HG03135 (cell line): ENCODE measurements at regions not wholly inside any gene's neighbourhood (a gene's known extent, or its start where the extent isn't known, plus 50 kb on each side); places are given as distances from the start of the nearest gene placed in this dataset.
"Not testable (repeated sequence)": the region's sequence is repeated elsewhere in the genome, so short reads cannot be mapped to it uniquely, and the experiment has no call there.

Source experiments
- ATAC-seq: cut with Tn5 transposase; IDR thresholded peaks from one replicate; pipeline ENCODE4 v1.9.1; 2021; ENCODE audit warnings: mild to moderate bottlenecking, moderate library complexity; ENCODE audit not compliant: unreplicated experiment

DNA sequence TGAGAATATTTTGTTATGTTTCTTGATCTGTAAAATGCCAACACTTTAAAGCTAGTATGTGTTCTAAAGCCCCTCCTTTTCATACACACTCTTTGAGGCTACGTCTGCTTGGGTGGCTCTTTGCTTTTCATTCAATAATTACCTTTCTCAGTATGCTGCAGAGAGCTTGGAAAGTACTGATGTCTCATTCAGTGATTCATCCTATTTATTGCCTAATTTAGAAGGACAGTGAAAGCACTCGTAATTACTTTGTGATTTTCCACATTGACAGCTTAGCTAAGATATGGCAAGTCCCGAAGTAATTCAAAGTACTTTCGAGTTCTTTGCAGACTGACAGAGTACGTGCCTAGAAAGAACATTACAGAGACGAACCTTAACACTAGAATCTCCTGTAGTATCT lies 57.2 kb downstream of the BMP15 start:
- no peak for ATAC-seq

DNA sequence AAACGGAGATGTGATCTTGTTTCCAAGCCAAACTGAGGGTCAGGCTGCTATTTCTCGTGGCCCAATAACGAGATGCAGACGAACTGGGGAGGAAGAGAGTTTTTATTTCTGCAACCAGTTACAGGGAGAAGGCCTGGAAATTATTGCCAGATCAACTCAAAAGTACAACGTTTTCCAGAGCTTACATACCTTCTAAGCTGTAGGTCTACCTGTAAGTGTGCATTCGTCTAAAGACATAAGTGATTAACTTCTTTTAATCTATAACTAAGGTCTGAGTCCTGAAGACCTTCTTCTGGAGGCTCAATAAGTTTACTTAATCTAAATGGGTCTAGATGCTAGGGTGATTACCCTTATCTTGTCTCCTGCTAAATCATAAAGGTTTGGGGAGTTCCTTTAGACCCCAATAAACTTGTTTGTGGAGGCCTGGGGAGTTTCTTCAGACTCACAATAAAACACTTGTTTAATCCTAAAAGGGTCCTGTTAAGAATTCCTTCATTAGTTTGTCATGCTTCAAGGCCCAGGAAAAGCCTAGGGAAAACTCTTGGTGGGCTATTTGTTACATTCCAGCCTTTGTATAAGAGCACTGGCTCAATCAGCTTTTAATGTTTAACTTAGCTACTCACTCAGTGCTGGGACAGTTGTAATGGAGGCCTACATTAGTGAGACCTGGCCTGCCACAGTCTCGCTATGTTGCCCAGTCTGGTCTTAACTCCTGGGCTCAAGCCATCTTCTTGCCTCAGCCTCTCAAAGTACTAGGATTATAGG lies 58.5 kb downstream of the BMP15 start:
- not testable (repeated sequence) for ATAC-seq

DNA sequence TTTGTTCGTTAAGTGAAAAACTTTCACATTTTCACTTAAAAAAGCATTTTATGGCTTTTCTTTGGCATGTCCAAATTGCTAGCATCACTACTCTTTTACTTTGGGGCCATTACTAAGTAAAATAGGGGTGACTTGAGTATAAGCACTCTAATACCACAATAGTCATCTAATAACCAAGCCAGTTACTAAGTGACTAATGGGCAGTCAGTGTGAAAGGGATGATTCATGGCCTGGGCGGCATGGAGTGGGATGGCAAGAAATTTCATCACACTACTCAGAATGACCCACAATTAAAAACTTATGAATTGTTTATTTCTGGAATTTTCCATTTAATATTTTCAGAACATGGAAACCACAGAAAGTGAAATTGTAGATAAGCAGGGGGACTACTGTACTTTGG lies 60.9 kb downstream of the BMP15 start:
- ATAC-seq: no peak

DNA sequence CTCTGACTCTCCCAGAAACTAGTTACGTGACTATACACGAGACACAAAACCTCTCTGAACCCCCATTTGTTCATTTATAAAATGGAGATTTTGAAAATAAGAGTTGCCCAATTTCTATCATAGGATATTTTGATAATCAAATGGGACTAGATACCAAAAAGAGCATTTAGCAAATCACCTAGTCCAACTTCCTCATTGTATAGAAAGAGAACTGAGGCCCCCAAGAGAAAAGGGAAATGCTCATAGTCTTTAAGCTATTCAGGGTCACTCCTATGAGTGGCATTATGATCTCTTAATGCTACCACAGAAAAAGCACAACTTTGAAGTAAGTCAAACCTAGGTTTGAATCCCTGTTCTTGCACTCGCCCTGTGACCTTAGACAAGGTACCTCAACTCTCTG lies 62.7 kb downstream of the BMP15 start:
- no peak for ATAC-seq

DNA sequence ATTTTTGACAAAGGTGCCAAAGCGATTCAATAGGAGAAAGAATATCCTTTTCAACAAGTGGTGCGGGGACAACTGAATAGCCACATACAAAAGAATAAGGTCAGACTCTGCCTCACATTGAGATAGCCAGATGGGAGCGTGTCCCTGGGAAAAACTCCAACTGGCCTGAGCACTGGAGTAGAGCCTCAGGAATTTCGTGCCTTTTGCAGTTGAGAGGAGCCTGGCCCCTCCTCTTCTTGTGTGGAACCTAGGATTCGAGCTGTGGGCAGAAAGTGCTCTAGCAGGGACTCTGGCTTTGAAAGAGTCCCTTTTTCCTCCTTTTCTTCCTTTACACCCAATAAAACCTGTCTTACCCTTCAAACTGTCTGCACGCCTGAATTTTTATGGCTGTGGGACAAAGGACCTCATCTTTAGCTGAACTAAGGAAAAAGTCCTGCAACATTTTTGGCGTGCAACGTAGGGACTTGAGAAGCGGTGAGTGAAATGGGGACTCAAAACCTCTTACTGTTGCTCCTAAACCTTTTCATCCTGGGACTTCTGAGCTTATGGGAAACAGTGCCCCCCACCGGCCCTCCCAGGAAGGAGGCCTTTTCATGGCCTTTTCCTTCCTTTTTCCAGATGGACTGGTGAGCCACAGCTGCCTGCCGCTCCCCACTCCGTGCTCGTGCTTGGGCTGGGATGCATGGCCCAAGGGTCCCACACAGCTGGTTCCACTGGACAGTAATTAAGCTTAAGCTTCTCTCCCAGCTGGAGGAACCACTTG lies 68.6 kb downstream of the BMP15 start:
- ATAC-seq: no peak

DNA sequence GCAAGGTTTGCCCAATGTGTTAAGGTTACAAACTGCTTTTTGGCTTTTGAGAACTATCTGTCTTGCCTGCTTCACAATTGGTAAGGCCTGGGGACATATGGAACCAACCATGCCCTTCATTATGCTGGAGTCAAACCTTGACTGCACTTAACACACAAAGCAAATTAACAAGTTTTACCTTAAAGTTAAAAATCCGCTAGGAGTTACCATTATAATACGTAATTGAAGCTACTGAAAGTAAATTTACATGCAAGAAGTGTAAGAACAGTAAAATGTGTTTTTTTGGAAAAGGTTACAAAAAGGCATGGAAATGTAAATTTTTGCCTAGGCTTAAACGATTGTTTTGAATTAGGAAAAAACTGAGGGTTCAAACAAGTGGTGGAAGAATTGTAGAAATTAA lies 69.7 kb downstream of the BMP15 start:
- ATAC-seq: no peak

DNA sequence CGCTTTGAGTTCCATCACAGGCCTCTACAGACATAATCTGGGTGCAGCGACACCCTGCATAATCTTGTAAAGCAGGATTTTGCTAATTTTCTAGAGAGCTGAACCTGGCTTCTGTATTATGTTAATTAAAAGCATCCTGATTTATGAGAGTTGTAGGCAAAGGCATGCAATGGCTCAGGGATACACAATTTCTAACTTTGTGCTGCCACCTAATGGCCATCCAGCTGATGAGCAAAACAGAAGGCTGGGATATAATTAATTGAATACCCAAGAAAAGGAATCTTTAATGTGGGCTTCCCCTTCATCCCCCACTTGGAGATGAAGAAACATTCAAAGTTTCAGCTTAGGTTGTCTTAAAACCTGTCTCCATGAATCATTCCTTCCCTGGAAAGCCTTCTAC lies 78.1 kb downstream of the BMP15 start:
- ATAC-seq: no peak

DNA sequence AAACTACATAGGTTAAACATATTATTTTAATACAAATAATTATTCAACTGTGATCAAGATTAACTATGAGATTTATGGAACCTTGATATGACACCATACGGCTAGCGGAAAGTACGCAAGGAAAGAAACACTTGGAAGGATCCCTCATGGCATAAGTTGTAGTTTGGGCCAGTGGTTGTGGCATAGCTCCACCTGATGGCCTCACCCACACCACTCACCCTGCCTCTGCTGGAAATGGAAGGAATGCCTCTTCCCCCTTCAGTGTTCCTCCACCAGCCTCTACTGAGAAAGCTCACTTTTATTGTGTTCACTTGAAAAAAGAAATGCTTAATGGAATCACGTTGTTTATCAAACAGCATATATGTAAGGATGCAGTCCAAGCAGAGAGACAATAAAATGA lies 86.4 kb downstream of the BMP15 start:
- ATAC-seq: no peak

DNA sequence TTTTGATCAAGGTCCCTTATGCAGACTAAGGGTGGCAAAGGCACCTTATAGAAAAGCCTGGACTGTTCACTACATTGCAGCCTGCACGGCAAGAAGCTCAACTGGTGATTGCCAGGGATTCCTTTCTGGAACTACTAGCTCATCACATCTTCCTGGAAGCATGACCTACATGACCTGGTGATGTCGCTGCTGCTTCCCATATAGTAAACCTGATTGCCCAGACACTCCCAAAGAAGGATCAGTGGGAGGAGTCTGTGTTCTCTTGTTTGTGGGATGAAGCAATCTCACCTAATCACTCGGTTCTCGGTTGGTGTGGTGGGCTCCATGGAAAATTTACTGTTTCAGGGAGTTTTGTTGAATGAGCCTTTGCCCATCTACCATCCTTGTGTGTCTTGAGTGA lies 89.8 kb downstream of the BMP15 start:
- not testable (repeated sequence) for ATAC-seq

DNA sequence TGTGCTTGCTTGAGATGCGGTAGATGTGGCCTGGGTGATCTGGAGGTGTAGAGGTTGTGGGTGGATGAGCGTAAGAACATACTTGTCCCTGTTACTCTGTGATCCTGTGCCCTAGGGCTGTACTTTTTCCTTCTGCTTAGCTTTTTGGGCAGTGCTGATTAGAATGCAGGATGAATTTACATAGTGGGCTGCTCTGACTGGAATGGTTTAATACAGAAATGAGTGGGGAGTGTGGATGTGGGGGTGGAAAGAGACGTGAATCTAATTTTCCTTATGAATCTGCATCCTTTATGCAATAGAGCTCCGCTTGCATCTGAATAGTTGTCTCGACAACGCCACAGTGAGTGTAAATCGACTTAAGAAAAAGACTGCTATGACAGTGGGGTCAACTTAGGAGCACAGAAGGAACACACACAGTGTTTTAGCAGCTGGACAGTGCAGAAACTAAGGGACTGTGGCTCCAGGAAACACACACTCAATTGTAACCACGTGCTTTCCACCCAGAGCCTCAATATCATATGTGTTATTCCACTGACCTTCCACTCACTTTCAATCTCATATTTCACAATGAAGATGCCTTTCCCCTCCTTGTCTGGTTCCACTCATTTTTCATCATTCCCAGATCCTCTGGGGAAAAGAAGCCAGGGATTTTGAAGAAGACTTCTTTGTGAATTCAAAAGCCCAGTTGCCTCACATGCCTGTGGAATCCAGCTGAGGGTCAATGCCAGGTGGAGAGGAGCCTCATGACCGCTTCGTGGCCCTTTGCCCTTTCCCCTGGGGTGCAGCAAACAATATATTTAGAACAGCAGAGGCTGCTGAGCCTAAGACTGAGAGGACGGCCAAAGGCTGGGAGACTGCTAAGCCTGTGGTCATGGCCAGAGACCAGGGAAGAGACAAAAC lies 91.4 kb downstream of the BMP15 start:
- not testable (repeated sequence) for ATAC-seq

DNA sequence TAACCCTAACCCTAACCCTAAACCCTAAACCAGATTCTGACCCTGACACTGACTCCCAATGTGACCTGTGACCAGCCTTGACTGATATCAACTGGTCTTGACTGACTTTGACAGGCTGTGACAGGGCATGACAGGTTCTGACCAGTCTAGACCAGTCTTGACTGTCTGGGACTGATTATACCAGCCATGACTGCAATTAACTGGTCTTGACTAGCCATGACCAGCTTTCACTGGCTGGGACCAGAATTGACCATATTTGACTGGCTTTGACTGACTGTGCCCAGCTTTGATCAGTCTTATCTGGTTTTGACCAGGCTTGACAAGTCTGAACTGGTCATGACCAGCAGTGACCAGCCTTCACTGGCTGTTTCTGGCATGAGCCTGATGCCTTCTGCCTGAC lies 95.5 kb downstream of the BMP15 start:
- no peak for ATAC-seq

DNA sequence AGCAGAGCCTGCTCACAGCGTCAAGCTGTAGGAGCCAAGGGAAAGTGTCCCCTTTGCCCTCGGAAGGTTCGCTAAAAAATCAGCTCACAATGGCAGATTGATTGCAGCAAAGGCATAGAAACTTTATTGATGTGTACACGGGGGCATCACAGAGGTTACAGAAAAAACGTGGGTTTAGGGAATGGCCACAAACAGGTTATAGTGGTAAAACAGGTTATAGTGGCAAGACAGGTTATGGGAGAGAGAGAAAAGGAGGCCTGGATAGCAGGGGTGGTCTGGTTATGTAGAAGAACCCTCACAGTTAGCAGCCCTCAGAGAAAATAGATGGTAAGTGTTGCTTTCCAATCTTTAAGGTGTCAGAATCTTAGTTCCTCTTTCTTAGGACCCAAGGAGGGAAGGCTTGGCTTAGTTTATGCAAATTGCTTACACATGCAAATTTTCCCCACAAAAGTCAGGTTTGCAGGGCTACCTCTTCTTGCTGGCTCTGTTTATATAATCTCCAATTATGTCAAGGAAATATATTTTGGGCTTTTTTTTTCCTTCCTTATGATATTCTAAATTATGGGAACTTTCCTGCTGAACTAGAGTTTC lies 113.7 kb downstream of the BMP15 start:
- ATAC-seq: peak; percentile 79

DNA sequence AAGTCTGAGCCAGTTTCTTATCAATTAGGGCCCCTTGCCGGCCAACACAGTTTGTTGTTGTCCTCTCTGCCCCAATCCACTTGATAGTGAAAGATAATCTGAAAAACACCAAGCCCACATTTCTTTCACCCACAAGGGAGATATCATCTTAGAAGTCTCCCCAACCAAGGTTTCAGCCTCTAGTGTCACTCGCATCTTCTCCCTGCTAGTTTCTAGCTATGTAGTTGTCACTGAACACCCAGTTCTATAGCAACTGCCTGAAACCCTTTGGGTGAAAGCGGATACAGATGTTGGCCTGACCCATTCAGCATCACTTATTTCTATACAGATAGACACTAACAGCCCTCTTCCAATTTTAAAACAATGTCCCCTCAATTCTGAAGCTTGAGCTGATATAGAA lies 116.3 kb downstream of the BMP15 start:
- no peak for ATAC-seq

DNA sequence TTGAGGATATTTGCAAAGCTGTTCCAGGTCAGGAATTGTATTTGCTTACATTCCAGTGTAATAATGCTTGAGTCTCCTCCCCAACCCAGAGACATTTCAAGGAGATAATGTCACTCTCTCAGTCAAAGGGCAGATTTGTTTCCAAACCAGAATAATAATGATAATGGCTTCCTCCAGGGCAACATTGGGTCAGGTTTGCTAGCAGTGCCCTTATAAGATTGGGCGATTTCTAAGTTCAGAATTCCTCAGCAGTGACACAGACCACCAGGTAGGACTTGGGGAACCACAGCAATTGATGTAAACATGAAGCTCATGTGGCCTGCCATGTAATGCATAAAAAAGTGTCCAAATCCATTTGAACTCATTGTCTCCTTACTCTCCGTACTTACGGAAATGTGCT lies 125.2 kb downstream of the BMP15 start:
- no peak for ATAC-seq

DNA sequence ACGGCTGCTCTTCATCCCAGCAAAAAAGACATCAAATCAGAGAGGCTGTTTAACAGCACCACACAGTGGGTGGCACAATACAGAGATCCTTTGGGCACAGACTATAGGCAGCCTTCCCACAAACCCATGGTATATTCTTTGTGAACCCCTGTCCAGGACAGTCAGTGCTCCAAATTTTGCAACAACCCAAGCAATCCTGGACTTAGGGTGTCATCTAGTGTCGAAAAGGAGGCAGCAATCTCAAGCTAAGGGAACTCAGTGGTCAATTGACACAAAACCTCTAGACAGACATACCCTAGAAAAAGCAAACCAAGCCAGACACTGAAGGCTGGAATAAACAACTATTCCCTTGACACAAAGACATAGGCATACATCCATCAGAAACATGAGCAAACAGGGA lies 137.4 kb downstream of the BMP15 start:
- ATAC-seq: no peak

DNA sequence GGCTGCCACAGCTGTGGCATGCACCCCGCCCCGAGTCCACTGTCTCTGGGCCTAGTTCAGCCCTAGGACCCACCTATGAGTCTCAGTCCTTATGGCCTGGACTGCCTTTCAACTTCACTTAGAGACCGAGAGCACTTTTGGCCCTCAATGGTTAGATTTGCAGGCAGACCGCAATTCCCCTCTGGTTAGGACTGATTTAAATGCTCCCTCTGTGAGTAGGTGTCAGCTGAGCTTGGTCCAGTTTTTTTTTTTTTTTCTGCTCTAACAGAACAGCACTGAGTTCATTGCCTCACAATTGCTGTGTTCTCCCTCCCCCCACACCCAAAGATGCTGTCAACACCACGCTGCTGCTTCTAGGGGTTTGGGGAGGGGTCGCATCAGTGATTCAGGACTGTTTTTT lies 143.2 kb downstream of the BMP15 start:
- no peak for ATAC-seq

DNA sequence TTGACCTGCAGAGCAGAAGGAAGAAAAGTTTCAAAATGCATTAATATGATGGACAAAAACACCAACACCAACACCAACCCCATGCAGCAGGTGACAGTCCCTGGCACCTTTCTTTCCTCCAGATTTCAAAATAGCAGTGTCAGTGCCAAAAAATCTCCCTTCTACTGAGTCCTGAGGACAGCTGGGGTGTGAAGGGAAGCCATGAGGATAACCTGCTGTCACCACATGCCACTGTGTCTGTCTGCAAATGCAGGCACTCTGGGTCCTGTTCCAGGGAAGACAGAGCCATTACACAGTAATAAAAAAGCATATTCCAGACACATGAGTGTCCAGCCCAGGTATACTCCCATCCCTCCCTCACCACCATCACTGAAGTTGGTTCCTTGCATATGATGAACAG lies 187.5 kb downstream of the BMP15 start:
- no peak for ATAC-seq

DNA sequence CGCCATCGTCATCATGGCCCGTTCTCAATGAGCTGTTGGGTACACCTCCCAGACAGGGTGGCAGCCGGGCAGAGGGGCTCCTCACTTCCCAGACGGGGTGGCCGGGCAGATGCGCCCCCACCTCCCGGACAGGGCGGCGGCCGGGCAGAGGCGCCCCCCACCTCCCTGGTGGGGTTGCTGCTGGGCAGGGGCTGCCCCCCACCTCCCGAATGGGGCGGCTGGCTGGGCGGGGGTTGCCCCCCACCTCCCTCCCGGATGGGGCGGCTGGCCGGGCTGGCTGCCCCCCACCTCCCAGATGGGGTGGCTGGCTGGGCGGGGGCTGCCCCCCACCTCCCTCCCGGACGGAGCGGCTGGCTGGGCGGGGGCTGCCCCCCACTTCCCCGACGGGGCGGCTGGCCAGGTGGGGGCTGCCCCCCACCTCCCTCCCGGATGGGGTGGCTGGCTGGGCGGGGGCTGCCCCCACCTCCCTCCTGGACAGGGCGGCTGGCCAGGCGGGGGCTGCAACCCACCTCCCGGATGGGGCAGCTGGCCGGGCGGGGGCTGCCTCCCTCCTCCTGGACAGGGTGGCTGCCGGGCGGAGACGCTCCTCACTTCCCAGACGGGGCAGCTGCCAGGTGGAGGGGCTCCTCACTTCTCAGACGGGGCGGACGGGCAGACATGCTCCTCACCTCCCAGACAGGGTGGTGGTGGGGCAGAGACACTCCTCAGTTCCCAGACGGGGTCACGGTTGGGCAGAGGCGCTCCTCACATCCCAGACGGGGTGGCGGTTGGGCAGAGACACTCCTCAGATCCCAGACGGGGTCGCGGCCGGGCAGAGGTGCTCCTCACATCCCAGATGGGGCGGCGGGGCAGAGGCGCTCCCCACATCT lies 208.8 kb downstream of the BMP15 start:
- ATAC-seq: not testable (repeated sequence)

DNA sequence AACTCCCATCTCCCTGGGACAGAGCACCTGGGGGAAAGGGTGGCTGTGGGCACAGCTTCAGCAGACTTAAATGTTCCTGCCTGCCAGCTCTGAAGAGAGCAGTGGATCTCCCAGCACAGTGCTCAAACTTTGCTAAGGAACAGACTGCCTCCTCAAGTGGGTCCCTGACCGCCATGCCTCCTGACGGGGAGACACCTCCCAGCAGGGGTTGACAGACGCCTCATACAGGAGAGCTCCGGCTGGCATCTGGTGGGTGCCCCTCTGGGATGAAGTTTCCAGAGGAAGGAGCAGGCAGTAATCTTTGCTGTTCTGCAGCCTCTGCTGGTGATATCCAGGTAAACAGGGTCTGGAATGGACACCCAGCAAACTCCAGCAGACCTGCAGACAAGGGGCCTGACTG lies 206.9 kb upstream of the NUDT10 start:
- not testable (repeated sequence) for ATAC-seq

DNA sequence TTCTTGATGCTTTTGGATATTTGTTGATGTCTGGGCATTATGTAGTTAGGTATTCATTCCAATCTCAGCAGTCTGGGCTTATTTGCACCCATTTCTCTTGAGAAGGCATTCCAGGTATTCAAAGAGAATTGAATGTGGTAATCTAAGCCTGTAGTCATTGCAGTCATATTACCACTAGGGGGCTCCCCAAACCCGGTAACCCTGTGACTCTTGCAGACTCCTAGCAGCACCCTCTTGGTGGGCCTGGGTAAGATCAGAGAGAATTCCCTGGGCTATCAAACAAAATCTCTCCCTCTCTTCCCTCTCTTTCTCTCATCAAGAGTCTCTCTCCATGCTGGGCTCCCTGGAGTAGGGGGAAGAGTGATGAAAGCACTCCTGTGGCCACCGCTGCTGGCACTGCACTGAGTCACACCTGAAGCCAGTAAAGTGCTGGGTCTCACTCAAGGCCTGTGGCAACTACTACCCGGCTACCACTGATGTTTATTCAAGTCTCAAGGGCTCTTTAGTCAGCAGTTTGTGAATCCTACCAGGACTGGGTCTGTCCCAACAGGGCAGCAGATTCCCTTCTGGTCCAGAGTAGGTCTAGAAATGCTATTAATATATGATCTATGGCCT lies 187.7 kb upstream of the NUDT10 start:
- peak; percentile 69 for ATAC-seq
